ENCODE measurements at regions not wholly inside any gene's neighbourhood (a gene's known extent, or its start where the extent isn't known, plus 50 kb on each side); places are given as distances from the start of the nearest gene placed in this dataset.

DNA sequence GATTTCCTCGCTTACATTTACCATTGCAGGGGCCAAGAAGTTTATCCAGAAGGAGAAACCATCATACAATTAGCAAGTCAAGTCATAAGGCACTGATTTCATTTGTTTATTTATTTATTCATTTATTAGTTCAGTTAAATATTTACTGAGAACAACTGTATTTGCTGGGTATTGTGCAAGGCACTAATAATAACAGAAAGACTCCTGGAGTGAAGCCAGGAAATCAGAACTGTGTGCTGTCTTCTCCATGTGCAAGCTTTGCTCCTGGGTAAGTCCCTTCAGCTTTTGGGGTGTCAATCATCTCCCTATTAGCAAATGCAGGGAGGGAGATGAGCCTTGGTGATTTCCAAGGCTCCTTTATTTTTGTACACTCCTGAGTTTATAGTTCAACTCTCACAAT lies 341.6 kb upstream of the MEIS1 start:
- no peak for DNase-seq

DNA sequence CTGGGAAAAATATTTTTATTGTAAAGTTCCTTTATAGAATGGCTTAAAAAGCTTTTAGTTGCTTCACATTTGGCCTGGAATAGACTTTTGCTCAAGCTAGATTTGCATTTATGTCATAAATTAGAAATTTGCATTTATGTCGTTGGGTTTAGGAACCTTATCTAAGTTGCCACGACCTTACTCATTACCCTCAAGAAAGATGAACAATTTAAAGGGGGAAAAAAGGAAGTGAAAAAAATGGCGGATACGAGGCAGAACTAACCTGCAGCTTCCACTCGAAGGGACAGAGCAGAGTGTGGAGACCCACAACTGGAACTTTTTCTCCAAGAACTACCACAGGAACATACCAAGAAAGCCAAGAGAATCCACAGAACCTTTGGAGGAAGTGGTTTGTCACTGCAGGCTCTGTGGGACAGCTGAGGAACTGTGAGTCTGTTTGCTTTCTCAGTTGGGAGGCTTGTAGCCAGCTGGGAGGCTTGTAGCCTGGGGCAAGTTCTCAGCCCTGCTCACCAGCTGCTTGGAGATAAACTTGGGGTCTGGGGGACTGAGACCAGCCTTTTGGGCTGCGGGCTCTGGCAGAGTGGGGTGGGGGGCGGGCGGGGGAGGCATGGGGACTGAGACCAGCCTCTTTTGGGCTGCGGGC lies 349.9 kb upstream of the MEIS1 start:
- peak in 2 of 3 experiments; percentile 23 to 56 for DNase-seq

DNA sequence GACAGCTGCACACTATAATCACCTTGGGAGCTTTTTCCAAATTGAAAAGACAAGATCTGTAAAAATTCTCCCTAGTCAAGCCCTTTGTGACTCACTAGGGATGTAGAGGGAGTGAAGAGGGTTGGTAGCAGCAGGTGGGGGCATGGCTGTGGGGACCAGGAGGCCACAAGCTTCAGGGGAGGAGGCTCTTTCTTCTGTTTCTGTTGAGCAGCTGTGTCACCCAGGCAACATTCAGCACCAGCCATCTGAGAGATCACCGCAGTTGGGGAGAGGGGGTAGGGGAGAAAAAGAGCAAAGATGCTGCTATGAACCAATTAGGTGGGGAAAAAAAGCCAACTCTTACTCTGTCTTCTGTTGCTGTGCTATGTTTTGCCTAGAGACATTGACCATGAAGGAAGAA lies 352.3 kb upstream of the MEIS1 start:
- DNase-seq: peak; percentile 18 to 66 (median 28)

DNA sequence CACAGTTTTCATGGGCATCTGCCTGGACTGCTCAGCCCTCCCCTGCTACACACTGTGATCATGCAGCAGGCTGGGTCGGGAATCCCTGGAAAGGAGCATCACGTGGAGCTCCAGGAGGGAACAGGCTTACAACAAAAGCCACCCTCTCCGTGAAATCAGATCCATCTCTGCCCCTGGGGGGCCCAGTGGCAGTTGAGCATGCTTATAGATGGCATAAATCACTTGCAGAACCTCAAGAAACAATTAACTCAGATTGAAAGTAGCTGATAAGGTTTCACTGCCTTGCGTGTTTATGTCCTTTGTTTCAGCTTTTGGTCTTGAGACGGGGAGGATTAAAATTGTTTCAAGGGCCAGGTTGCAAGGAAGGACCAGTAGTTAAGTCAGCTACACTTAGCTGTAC lies 354.8 kb upstream of the MEIS1 start:
- DNase-seq: peak; percentile 59 to 95 (median 87)

DNA sequence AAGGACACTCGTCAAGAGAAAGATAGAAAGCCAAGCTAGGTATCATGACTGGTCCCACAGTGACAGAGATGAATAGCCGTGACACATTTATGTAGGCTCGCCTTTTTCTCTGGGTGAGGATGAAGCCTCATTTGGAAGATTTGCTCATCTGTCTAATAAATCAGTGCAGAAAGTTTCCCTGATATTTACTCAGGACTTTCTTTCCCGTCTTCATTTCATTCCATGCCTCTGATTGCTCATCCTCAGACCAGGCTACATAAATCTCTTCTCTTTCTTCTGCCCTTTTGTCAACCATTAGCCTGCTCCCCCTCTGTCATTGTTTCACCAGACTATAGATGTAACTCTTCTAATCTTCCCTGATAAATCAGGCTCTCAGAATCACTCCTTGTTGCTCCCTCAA lies 361.8 kb upstream of the MEIS1 start:
- DNase-seq: no peak

DNA sequence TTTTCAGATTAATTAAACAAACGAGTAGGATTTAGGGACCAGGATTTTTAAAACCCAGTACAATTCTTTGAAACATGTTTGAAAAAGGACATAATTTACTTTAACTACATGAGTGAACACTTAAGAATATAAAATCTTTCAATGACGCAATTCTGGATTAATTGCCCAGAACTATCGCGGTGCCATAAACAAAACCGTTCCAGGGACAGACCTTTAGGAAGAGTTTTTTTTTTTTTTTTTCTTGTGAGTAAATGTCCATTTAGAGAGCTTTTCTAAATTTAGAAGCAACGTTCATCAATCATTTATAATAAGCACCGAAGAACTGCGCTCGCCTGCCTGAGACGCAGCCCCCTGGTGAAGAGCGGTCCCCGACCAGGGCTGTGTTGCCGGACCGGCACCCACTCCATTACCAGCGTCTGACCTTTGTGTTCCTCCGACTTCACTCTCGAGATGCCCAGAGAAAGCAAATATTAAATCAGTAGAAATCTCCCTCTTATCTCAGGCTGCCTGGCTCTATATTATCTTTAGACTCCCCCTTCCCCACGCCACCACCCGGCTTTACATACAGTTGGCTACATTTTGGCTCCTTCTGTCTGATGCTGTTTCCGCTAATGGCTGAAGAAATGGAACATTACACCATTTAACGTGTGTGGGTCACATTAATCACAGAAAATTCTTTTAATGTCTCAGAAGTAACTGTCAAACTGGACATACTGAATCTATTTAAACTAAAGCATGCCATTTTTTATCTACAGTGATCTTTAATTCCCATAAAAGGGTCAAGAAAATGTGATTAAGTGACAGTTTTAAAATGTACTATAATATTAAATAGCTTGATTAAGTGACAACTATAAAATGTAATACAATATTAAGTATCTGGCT lies 364.0 kb upstream of the MEIS1 start:
- DNase-seq: peak; percentile 55 to 85 (median 69)

DNA sequence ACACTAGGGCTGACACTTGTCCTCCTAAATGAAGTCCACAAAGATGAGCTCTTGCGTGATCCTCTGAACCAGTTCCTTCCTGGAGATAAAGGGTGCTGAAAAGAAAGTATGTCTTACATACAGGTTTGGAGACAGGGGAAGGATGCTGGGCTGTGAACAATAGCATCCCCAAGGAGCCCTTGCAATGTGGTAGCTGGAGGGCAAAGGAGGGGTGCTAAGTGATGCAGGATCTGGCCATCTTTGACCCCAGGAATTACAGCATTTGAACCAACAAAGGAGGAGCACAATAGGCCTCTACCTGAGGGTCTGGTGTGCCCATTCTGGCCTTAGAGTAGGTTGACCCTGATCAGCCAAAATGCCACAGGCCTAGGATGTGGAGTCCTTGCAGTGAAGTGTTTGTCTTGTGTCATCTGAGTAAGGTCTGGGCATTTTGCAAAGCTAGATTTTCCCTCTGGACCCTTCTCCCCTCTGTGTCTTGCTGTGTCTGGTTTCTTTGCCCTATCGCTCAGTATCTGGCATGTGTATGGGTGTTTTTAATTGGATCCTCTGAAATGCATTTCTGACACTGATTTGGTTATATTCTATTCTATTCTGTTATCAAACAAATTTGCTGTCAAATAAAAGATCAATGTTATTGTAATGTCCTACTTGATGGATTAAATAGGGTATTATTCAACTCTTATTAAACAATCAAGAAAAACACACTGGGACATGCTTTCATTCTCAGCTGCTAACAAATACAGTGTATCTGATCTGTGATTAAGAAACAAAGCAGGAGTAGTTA lies 364.8 kb upstream of the MEIS1 start:
- DNase-seq: peak in 2 of 3 experiments; percentile 27 to 77

DNA sequence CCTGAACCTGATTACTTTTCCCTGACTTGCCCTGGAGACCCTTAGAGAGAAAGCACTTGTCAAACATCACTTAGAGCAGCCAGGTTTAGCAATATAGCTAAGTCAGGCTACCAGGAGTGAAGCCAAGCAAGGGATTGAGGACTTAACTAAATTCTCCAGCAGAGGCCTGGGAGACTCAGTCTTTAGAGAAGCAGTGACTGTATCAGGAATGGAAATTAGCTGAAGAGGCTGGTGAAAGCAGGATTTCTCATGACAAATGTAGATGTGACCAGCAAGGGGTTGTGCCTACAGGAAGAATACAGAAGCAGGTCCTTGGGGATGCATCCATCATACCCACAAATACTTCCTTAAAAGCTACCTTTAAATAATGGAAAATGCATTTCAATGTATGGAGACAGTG lies 368.9 kb upstream of the MEIS1 start:
- peak in 1 of 3 experiments; percentile 82 for DNase-seq

DNA sequence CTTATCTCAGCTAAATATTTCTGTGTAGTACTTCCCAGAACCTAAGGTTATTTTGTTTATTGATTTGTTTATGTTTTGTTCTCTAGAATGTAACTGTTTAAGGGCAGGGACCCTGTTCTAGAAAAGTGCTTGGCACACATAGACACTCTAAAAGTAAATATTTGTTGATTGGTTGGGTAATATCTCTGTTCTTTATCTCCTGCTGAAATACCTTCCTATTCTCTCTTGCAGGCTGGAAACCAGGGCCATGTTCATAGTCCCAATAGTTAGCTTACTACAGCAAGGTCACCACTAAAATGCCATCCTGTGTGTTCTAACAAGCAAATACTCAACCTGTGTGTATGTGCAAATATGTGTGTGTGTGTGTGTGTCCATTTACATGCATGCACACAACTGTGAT lies 375.6 kb upstream of the MEIS1 start:
- no peak for DNase-seq

DNA sequence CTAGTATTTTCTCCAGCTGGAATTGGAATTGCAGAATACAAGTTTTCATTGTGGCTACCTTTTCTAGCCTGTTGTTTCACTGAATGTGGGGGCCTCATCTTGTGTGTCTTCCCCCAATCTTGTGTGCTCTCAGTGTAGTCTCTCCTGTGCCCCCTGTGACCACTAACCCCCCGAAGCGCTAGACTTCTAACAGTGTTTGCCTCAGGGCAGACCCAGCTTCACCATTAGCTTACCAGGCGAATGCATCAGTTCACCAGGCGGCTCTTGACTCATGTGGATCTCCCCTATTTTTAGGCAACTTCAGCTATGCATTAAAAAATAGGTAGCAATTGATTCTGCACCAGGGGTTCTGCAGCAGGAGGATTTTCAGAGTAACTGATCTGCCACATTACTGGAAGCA lies 376.2 kb upstream of the MEIS1 start:
- no peak for DNase-seq

DNA sequence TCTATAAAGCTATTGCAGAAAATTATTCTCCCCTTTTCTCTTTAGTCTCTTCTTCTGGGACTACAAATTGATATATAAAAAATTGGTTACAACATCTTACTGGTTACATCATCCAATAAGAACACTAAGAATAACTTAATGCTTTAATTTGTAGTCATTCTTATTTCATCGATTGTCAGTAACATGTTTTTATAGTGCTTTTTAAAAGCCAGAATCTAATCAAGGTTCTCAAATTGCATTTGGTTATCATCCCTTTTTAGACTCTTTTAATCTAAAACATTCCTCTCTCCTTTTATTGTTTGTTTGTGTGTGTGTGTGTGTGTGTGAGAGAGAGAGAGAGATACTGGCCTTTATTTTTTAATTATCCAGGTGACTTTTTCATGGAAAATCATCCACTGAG lies 377.1 kb upstream of the MEIS1 start:
- DNase-seq: no peak

DNA sequence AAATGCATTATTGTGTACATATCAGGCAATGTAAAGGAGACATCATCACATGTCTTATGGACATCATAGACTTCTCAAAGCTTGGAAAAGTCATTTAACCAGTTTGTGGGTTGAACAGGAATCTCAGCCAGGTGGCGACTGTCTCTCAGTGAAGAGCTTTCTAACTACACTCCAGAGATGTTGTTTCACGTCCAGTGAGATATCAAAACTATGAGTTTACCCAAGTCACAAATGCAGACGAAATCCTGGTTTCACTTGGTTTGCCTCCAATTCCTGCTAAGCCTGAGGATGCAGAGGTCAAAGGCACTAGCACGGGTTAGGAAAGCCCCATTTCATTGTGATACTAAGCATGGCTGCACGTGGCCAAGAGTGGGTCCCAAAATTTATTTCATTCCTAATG lies 384.5 kb upstream of the MEIS1 start:
- DNase-seq: no peak

DNA sequence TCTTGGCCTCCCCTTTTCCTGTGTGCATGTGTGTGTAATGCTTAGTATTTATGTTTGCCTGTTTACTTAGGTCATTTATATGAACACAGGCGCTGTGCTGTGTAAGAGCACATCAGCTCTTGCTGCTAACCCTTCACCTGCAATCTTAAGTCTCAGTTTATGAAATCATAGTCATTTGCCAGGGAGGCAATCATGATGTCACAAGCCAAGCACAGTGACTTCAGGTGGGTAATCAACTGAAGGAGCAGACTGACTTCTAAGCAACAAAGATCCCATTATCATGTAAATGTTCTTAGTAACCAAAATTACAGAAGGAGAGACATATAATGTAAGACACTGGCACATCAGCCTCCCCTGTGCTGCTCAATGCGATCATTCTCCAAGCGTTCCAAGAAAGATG lies 386.3 kb upstream of the MEIS1 start:
- peak in 1 of 3 experiments; percentile 11 for DNase-seq

DNA sequence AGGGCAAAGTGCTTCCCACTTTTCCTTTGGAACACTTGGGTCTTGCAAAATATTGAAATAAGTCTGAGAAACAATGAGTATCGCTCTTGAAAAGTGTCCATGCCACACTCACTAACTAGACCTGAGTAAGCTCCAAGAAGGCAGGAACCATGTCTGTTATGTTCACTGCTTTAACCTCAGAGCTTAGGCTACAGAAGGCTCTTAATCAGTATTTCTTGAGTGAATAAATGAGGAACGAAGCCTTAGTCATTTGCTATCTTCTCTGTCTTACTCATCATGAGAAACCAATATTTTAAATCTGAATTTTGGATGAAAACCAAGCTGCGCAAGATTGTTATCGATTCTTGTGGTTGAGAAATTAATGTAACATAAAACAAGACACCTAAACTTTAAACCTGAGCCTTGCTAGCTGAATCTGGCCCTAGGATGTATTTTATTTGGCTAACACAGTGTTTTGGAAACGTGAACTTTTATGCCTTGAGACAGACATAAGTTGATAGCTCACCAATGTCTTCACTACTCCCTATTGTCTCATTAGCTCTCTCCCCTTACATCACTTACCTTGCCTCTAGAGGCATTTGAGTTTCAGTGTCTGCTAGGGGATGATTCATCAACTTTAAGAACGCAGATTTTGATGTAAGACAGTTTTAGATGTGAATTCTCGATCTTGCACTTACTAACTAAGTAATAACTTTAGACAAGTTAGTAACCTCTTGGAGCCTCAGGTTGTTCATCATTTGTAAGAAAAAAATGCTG lies 392.8 kb upstream of the MEIS1 start:
- DNase-seq: no peak

DNA sequence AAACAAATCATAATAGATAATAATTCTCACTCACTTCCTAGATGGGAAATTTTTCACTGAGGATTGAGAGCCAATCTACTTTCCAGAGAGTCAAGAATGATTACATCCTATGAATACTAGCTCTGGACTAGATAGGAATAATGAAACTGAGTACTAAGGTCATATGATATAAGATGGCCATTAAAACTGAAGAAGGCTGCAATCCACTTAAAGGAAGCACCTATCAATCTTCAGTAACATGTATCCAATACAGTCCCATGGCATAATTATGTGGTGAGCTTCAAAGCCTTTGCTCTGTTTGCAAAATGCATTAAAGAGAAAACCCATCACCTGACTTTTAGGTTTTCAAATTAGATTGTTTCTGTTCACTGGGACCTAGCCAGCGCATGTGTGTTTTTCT lies 398.0 kb upstream of the MEIS1 start:
- peak in 2 of 3 experiments; percentile 28 to 60 for DNase-seq

DNA sequence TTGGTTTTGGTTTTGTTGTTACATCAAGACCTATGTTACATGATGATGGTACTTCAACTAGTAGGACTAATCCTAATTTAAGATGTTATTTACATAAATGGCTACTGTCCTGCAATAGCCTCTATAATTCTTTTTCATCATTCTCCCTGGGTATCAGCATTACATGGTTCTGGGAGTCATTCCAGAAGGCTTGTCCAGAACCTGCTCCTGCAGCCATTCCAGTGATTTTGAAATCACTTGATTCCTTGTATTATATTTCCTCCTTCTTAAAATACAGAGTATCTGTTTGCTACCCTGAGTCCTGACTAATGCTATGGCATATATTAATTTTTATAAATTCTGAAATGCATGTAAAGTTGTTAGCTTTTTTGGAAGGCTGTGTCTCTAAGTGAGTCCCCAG lies 400.5 kb upstream of the MEIS1 start:
- DNase-seq: no peak

DNA sequence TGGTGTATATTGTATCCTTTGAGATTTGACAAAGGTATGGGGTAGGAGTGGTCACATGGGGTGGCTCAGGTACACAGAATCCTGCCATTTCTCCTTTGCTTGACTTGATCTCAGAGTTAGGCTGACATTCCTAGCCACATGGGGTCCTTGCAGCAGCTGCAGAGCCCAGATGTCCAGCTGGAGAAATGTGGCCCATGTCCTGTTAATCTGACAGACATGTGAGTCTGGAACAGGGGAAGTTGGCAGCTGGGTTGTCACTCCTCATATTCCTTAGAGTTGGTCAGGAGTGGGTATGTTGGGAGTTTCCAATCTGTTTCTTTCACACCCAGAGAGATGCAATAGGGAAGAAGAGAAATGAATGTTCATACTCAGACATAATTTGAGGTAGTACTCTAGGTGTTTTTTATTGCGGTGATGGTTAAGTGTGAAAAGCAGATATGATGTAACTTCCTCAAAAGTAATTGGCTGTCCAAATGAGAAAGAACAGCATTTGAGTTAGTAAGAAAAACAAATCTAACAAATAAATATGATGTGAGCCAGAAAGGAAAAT lies 402.6 kb upstream of the MEIS1 start:
- DNase-seq: no peak

DNA sequence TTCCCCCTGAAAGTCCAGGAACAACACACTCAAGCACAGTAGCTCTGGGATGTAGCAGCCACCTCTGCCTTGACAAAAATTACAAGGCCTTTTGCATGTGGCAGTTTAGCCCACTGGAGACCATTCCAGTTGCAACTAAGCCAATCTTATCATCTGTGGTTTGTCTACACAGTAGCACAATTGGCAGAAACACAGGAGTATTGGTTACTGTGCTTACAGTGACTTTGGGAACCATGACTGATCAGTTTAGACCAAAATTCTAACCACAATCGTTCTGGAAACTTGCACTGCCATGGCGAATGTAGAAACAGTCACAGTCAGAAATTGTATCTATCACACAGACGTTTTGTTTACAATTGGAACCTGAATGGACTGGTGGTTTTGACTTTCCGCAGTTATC lies 403.7 kb upstream of the MEIS1 start:
- DNase-seq: no peak

DNA sequence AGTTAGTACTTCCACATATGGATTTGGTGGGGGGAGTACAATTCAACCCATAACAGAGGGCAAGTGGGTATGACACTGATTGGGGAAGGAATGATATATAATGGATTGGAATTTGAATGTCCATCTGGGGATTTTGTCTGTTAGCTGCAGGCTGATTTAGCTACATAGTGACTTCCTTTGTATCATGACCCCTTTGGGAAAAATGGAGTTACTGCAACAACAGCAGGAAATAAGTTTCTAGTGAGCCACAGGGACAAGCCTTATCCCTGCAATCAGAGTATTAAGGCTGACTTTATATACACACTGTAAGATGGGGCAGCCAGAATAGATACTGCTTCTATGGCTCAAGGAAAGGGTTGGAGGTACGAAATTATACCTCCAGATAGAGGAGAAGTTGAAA lies 404.4 kb upstream of the MEIS1 start:
- no peak for DNase-seq

DNA sequence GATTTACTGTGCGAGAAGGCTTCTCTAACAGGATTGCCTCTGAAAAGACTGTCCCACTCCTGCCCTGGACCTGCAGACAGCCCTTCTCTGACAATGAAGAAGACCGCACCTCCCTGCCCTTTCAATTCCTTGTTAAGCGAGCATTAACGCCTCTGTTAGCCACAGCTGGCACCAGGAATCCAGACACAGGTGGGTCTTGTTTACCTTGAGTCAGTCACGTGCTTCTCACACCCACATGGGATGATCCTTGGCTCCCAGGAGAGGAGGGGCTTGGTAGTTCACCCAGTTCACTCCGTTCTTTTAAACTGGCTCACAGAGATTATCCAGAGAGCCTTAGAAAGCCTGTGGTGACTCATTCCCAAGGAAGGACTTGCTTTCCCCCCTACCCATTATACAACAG lies 410.5 kb upstream of the MEIS1 start:
- DNase-seq: peak in 2 of 3 experiments; percentile 4 to 35

DNA sequence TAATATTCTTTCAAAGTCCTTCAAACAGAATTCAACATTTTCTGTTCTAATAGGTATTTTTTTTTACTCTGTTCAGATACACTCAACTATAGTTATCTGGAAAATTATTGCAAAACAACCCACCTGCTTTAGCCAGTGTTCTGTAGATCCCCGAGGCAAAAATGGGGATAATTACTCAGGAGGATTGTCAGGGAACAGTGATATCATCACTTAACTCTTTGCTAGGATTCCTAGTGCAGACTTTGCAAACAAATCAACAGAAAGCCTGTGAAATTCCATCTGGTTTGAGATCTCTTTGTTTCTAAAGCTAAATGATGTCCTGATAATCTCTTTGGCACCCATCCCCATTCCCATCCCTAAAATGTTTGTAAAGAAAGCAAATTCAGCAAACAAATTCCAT lies 413.6 kb upstream of the MEIS1 start:
- DNase-seq: peak in 2 of 3 experiments; percentile 38 to 80

DNA sequence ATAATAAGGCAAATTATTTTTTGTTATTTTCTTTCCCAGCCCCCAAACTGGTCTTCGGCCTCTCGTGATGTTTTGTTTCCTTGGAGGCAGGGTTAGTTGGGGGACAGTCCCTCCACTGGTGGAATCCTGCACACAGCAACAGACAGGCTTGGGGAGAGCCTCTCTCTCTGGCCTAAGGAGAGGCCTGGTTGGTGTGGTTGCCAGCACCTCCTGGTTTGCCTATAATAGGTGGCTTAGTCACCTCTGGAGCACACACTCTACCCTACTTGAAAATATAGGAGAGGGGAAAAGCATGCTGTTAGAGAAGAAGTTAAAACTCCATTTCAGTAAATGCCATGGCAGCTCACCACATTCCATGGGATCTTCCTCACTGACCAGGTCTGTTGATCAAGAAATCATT lies 417.2 kb upstream of the MEIS1 start:
- DNase-seq: no peak

DNA sequence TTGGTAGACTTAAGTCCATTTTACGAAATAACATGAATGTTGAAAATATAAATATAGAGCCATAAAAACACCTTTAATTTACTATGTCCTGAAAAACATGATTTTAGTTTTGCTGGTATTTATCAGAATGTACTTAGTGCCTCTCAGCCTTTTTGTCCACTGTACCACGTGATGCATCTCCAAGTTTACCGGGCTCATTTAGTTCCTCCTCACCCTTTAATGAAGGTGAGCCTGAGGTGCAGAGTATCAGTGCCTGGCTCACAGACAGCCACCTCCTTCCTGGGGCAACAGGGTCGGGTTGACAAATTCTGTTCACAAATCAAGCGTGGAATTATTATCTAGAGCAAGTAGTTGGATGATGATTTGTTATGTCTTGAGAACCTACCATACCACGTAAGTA lies 420.5 kb upstream of the MEIS1 start:
- DNase-seq: no peak
